WTC11 (cell line): ENCODE measurements at regions not wholly inside any gene's neighbourhood (a gene's known extent, or its start where the extent isn't known, plus 50 kb on each side); places are given as distances from the start of the nearest gene placed in this dataset.

ENCODE experiments used
- ATAC-seq: fragments of 200-7000 bp; cut with Tn5 transposase; 2 replicates; pipeline ENCODE4 v1.10.0; 2021; ENCODE audit warnings: mild to moderate bottlenecking, moderate library complexity
- CTCF ChIA-PET: fragments of 300-600 bp; sonication (Branson Sonifier 250); formaldehyde crosslinking; loops from one replicate; lab custom pipeline; 2021; ENCODE audit warnings: antibody characterized with exemption; lab: Charles Lee
- POLR2A ChIA-PET: fragments of 350-600 bp; sonication (Branson Sonifier 250); formaldehyde crosslinking; loops from one replicate; lab custom pipeline; 2021; ENCODE audit warnings: antibody characterized with exemption; lab: Charles Lee
- DNase-seq: peaks from one replicate; pipeline ENCODE4 v3.0.0; 2021; ENCODE audit warnings: low spot score
- H3K27ac Mint-ChIP-seq: 2 replicates; pipeline ENCODE4 v1.8.0; 2021; ENCODE audit warnings: mixed read lengths
- H3K27me3 Mint-ChIP-seq: 2 replicates; pipeline ENCODE4 v1.8.0; 2021; ENCODE audit warnings: low read depth, mild to moderate bottlenecking, moderate library complexity, mixed read lengths
- H3K36me3 Mint-ChIP-seq: 2 replicates; pipeline ENCODE4 v1.8.0; 2021; ENCODE audit warnings: mixed read lengths
- H3K4me1 Mint-ChIP-seq: 2 replicates; pipeline ENCODE4 v1.8.0; 2022; ENCODE audit warnings: mixed read lengths
- H3K4me3 Mint-ChIP-seq: 2 replicates; pipeline ENCODE4 v1.8.0; 2021; ENCODE audit warnings: mild to moderate bottlenecking, moderate library complexity, mixed read lengths
- H3K9me3 Mint-ChIP-seq: 2 replicates; pipeline ENCODE4 v1.8.0; 2021; ENCODE audit warnings: mixed read lengths
- CBFB ChIP-seq: sonication (generic); formaldehyde crosslinking; IDR thresholded peaks from 2 replicates; pipeline ENCODE4 v1.8.1; 2022; ENCODE audit warnings: mild to moderate bottlenecking, low read depth, missing genetic modification reagents
- CREM ChIP-seq: sonication (generic); formaldehyde crosslinking; IDR thresholded peaks from 2 replicates; pipeline ENCODE4 v1.8.1; 2022; ENCODE audit warnings: mild to moderate bottlenecking, missing genetic modification reagents, moderate library complexity
- CTCF ChIP-seq: fragments of 200-600 bp; IDR thresholded peaks from 2 replicates; pipeline ENCODE4 v1.8.0; 2022; ENCODE audit warnings: antibody characterized with exemption
- ETV6 ChIP-seq: sonication (generic); formaldehyde crosslinking; IDR thresholded peaks from 2 replicates; pipeline ENCODE4 v1.8.1; 2022; ENCODE audit warnings: mild to moderate bottlenecking, missing genetic modification reagents
- GABPB1 ChIP-seq: sonication (generic); formaldehyde crosslinking; IDR thresholded peaks from 2 replicates; pipeline ENCODE4 v1.8.1; 2023; ENCODE audit warnings: mild to moderate bottlenecking, missing genetic modification reagents
- MLX ChIP-seq: sonication (generic); formaldehyde crosslinking; IDR thresholded peaks from 2 replicates; pipeline ENCODE4 v1.8.1; 2023; ENCODE audit warnings: mild to moderate bottlenecking, missing genetic modification reagents, moderate library complexity
- NFE2L1 ChIP-seq: sonication (generic); formaldehyde crosslinking; IDR thresholded peaks from 2 replicates; pipeline ENCODE4 v1.8.1; 2023; ENCODE audit warnings: missing genetic modification reagents
- OVOL2 ChIP-seq: fragments of 250-450 bp; sonication (Bioruptor Pico); IDR thresholded peaks from 2 replicates; pipeline ENCODE4 v1.9.0; 2021; ENCODE audit warnings: mild to moderate bottlenecking, borderline replicate concordance
- SP1 ChIP-seq: sonication (generic); formaldehyde crosslinking; conservative IDR thresholded peaks from 2 replicates; pipeline ENCODE4 v1.8.1; 2022; ENCODE audit warnings: missing genetic modification reagents
- TEAD1 ChIP-seq: sonication (generic); formaldehyde crosslinking; IDR thresholded peaks from 2 replicates; pipeline ENCODE4 v1.8.0; 2022; ENCODE audit warnings: mild to moderate bottlenecking, missing genetic modification reagents
- ZNF219 ChIP-seq: sonication (generic); formaldehyde crosslinking; IDR thresholded peaks from 2 replicates; pipeline ENCODE4 v1.8.0; 2023; ENCODE audit warnings: missing genetic modification reagents, mild to moderate bottlenecking, borderline replicate concordance
- ZNF263 ChIP-seq: sonication (generic); formaldehyde crosslinking; IDR thresholded peaks from 2 replicates; pipeline ENCODE4 v1.8.1; 2022; ENCODE audit warnings: low read depth, mild to moderate bottlenecking, moderate library complexity, missing genetic modification reagents
- ZNF396 ChIP-seq: fragments of 250-450 bp; sonication (Bioruptor Pico); IDR thresholded peaks from 2 replicates; pipeline ENCODE4 v1.8.0; 2021; ENCODE audit warnings: mild to moderate bottlenecking, moderate library complexity, borderline replicate concordance
- ZNF425 ChIP-seq: fragments of 250-450 bp; sonication (Bioruptor Pico); conservative IDR thresholded peaks from 2 replicates; pipeline ENCODE4 v1.9.0; 2021; ENCODE audit warnings: mild to moderate bottlenecking
- TF ChIP-seq, protein P1 (sequence below): sonication (generic); formaldehyde crosslinking; IDR thresholded peaks from 2 replicates; pipeline ENCODE4 v1.8.1; 2023; ENCODE audit warnings: mild to moderate bottlenecking, missing genetic modification reagents
- TF ChIP-seq, protein P2 (sequence below): fragments of 250-450 bp; sonication (Bioruptor Pico); IDR thresholded peaks from 2 replicates; pipeline ENCODE4 v1.9.0; 2021; ENCODE audit warnings: moderate library complexity, mild to moderate bottlenecking, inconsistent platforms, borderline replicate concordance
- TF ChIP-seq, protein P3 (sequence below): sonication (generic); formaldehyde crosslinking; IDR thresholded peaks from 2 replicates; pipeline ENCODE4 v1.8.0; 2022; ENCODE audit warnings: mild to moderate bottlenecking, missing genetic modification reagents
- TF ChIP-seq, protein P4 (sequence below): sonication (generic); formaldehyde crosslinking; conservative IDR thresholded peaks from 2 replicates; pipeline ENCODE4 v1.8.1; 2023; ENCODE audit warnings: mild to moderate bottlenecking, low read depth, missing genetic modification reagents, moderate library complexity

- TF ChIP-seq, protein P1, sequence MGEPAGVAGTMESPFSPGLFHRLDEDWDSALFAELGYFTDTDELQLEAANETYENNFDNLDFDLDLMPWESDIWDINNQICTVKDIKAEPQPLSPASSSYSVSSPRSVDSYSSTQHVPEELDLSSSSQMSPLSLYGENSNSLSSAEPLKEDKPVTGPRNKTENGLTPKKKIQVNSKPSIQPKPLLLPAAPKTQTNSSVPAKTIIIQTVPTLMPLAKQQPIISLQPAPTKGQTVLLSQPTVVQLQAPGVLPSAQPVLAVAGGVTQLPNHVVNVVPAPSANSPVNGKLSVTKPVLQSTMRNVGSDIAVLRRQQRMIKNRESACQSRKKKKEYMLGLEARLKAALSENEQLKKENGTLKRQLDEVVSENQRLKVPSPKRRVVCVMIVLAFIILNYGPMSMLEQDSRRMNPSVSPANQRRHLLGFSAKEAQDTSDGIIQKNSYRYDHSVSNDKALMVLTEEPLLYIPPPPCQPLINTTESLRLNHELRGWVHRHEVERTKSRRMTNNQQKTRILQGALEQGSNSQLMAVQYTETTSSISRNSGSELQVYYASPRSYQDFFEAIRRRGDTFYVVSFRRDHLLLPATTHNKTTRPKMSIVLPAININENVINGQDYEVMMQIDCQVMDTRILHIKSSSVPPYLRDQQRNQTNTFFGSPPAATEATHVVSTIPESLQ = no peak
- TF ChIP-seq CREM (CRISPR knock-in tag) (no peak), ZNF396 (CRISPR knock-in tag) (no peak), ZNF263 (no peak), SP1 (no peak), ETV6 (CRISPR knock-in tag) (no peak), CBFB (CRISPR knock-in tag) (no peak), ZNF425 (no peak), NFE2L1 (CRISPR knock-in tag) (no peak), TEAD1 (no peak), ZNF219 (CRISPR knock-in tag) (no peak), MLX (CRISPR knock-in tag) (no peak), OVOL2 (CRISPR knock-in tag) (no peak), CTCF (no peak), GABPB1 (CRISPR knock-in tag) (no peak)
- TF ChIP-seq, protein P2, sequence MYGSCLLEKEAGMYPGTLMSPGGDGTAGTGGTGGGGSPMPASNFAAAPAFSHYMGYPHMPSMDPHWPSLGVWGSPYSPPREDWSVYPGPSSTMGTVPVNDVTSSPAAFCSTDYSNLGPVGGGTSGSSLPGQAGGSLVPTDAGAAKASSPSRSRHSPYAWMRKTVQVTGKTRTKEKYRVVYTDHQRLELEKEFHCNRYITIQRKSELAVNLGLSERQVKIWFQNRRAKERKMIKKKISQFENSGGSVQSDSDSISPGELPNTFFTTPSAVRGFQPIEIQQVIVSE = no peak
- TF ChIP-seq, protein P3, sequence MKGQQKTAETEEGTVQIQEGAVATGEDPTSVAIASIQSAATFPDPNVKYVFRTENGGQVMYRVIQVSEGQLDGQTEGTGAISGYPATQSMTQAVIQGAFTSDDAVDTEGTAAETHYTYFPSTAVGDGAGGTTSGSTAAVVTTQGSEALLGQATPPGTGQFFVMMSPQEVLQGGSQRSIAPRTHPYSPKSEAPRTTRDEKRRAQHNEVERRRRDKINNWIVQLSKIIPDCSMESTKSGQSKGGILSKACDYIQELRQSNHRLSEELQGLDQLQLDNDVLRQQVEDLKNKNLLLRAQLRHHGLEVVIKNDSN = no peak
- TF ChIP-seq, protein P4, sequence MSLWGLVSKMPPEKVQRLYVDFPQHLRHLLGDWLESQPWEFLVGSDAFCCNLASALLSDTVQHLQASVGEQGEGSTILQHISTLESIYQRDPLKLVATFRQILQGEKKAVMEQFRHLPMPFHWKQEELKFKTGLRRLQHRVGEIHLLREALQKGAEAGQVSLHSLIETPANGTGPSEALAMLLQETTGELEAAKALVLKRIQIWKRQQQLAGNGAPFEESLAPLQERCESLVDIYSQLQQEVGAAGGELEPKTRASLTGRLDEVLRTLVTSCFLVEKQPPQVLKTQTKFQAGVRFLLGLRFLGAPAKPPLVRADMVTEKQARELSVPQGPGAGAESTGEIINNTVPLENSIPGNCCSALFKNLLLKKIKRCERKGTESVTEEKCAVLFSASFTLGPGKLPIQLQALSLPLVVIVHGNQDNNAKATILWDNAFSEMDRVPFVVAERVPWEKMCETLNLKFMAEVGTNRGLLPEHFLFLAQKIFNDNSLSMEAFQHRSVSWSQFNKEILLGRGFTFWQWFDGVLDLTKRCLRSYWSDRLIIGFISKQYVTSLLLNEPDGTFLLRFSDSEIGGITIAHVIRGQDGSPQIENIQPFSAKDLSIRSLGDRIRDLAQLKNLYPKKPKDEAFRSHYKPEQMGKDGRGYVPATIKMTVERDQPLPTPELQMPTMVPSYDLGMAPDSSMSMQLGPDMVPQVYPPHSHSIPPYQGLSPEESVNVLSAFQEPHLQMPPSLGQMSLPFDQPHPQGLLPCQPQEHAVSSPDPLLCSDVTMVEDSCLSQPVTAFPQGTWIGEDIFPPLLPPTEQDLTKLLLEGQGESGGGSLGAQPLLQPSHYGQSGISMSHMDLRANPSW (CRISPR knock-in tag) = no peak
- Mint-ChIP-seq H3K27me3 (no peaks in the 10 kb centered on the region), H3K9me3 (no peaks in the 10 kb centered on the region), H3K27ac (no peak overlapping the region), H3K4me3 (no peak overlapping the region), H3K4me1 (peaks cover 4% of the 10 kb centered on the region), H3K36me3 (no peaks in the 10 kb centered on the region)
- ChIA-PET CTCF (interaction anchor here (1.2 kb wide), 1 partner anchor 27 kb away, joined by 4 read pairs; no protein-coding TSS in a partner anchor), POLR2A (no interaction called here)
- no peak for ATAC-seq
- DNase-seq = no peak
Measured at GRCh38 chr5:135702191-135702590, 123.4 kb upstream of the CXCL14 start.
